GM18870 (cell line): ENCODE measurements at regions not wholly inside any gene's neighbourhood (a gene's known extent, or its start where the extent isn't known, plus 50 kb on each side); places are given as distances from the start of the nearest gene placed in this dataset.

Experiments
- ATAC-seq: cut with Tn5 transposase; IDR thresholded peaks from one replicate; pipeline ENCODE4 v1.9.1; 2021; ENCODE audit warnings: moderate library complexity; ENCODE audit not compliant: unreplicated experiment

GRCh38 chr14:65928995-65929394, 516.5 kb downstream of the FUT8 start:
- ATAC-seq, result no peak

- no peak for ATAC-seq
Observed at GRCh38 chr14:65933400-65934069, 521.0 kb downstream of the FUT8 start.

DNA sequence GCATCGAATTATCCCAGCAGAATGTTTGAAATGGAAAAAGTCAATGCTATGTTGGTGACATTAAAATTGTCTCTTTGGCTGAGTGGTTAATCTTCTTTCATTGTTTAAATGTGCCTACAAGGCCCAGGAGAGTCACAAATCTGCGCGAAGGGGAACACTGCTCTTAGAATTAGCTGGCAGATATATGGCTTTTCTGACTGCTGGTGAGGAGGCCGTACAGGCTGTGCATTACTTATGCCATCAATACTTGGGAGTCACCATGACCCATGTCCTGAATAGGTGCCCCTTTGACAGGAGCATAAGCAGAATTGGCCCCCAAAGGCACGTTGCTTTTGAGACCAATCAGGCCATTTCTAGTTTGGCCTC, 521.5 kb downstream of the FUT8 start:
- ATAC-seq, result no peak

DNA sequence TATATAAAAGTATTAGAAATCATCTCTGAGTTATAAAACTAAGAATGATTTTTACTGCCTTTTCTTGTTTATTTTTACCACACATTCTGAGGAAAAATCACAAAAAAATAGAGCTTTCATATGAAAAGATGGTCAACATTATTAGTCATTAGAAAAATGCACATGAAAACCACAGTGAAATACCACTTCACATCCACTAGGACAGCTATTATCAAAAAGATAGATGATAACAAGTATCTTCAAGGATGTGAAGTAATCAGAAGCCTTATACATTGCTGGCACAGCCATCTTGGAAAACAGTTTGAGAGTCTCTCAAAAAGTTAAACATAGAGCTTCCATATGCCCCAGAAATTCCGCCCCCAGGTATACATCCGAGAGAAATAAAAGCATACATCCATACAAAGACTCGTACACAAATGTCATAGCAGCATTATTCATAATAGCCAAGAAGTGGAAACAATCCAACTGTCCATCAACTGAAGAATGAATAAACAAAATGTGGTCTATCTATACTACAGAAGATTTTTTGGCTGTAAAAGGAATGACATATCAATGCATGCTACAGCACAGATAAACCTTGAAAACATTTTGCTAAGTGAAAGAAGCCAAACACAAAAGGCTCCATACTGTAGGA, 523.9 kb downstream of the FUT8 start:
- ATAC-seq, result no peak

DNA sequence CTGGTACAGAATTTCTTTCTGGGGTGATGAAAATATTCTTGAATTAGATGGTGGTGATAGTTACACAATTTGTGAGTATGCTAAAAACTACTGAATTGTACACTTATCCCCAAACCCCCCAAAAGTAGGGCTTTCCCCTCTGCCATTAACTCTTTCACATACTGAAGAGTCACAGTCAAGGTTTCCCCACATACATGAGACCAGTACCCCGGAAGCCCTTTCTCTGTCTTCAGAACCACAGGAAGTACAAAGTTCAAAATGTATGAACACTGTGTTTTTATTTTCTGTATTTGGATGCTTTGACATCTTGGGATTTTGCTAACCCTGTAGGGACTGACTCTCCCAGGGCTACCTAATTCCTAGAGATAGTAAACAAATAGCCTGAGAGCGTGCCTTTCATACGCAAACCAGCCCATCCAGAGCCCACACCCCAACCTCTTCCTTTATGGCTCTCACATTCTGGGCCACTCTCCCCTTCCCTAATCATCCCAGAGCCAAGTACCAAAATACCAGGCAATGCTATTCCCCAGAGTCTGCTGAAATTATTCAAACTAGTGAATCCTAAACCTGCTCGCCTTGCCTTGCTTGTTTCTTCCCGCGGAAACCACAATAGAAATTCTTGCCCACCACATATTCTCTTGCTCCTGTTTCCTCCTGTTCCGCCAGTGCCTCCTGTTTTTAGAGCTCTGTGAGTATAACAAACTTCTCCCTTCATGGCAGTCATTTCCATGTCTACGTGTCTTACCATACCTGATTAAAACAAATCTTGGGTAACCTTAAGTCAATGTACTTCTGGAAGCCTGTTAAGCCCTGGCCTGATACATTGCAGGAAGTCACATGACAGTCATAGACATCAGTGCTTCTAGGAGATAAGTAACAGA, 524.8 kb downstream of the FUT8 start:
- ATAC-seq, result no peak

- ATAC-seq, result no peak
Observed at GRCh38 chr14:65937960-65938316, 525.4 kb downstream of the FUT8 start.

DNA sequence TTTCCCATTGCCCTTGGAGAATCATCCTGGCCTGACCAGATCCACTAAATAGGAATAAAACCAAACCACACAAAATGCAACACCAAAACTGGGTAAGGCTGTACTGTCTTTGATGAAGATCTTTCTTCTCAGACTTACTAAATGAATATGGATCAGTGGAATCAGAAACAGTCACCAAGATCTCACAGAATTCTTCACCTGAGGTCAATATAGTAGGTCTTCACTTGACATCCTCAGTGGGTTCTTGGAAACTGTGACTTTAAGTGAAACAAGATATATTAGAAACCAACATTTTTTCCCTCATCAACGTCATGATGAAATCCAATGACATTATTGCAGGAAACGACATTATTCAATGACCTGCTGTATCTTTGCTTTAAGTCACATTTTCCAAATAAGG, 526.2 kb downstream of the FUT8 start:
- no peak for ATAC-seq

DNA sequence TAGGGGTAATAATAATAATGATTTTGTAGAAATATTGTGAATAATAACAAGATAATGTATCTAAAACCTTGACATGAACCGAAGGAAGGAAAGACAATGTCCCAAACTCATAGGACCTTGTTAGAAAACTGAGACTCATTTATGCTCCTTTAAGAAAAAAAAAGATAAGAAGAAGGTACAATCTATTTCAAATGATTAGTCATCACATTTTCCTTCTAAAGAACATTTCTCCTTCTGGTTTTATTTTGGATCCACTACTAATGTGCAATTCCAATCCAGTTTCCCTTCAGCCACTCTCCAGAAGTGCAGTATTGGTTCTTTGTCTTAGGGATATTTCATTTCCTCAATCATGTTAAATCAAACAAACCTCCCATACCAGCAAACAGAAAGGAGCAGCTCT, 526.7 kb downstream of the FUT8 start:
- ATAC-seq, result no peak

DNA sequence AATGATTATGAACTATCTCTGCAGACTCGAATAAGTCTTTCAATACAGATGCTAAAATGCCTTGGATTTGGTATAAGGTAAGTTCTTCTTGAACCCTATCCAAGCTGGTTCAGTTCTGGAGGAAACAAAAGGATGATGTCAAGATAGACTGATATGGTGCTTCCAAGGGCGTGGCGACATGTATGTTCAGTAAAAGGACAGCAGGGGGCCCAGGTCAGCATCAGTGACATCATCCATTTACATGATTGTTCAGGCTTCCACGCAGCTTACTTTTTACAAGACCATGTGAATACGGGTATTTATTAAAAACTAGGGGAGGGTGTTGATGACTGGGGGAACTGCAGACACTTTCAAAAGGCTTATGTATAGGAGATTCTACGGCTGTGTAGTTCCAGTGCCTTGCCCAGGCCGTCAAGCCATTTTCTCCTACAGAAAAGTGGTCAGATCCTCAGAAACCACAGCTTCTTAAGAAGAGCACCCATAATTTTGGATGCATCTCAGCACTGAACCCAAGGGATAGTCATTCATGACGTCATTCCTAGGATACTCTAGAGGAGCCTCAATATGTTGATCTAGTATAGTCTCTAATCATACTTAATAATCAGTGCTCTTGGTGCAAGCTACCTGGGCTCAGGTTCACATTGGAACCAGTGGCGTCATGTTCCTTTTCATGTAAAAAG, 527.7 kb downstream of the FUT8 start:
- no peak for ATAC-seq

DNA sequence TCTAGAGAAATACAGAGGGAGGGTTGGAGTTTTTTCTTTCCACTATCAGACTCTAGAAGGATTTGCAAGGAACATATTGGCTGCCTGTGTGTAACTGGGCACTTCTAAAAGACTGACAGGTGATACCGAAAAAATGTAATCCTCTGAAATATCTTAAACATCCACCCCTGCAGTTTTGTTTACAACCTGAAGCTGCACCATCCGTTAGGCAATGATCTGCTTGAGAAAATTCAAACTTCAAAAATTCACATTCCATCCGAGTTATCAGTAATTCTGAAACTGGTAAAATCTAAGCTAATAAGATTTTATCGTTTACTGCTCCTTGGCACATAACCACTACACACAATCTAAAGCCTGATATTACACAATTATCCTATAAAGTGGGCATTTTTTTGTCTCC, 528.6 kb downstream of the FUT8 start:
- ATAC-seq, result no peak

GRCh38 chr14:65943150-65943549, 530.6 kb downstream of the FUT8 start:
- ATAC-seq, result no peak

DNA sequence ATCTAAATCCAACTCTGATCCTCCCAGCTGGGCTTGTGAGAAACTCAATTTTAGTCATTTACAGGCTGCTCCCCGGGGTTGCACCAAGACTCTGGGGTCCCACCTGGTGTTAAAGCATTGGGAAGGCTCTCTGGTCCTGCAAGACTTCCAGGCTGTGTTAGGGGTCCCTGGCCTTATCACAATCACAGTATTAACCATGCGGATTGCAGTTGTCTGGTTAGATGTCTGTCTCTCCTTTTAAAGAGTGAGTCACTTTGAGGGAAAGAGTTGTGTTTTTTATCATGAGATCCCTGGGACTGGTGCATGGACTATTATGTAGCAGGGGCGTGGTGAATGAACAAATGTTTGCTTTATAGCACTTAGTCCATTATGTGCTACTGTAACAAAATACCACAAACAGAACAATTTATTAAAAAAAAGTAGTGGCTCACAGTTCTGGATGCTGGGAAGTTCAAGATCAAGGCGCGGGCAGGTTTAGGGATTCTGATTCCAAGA, 531.4 kb downstream of the FUT8 start:
- ATAC-seq, result no peak

DNA sequence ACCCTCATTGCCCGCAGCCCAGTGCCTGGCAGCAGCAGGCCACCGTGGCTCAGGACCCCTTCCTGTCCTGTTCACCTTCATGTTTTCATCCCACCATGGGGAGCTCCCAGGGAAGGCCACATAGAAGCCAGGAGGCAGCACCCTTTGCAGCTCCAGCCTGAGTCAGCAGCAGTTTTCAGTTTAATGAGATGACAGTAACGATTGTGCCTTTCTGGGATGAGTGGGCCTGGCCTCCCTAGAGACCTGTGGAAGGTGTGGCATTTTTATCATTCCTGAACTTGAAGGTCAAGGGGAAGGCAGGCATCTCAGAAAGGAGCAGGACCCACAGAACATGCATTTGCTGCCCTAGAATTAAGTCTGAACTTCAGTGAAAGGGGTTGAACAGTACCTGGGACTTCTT, 532.8 kb downstream of the FUT8 start:
- ATAC-seq, result no peak

- no peak for ATAC-seq
Observed at GRCh38 chr14:65946494-65946893, 534.0 kb downstream of the FUT8 start.

- no peak for ATAC-seq
Observed at GRCh38 chr14:65948302-65948701, 535.8 kb downstream of the FUT8 start.

DNA sequence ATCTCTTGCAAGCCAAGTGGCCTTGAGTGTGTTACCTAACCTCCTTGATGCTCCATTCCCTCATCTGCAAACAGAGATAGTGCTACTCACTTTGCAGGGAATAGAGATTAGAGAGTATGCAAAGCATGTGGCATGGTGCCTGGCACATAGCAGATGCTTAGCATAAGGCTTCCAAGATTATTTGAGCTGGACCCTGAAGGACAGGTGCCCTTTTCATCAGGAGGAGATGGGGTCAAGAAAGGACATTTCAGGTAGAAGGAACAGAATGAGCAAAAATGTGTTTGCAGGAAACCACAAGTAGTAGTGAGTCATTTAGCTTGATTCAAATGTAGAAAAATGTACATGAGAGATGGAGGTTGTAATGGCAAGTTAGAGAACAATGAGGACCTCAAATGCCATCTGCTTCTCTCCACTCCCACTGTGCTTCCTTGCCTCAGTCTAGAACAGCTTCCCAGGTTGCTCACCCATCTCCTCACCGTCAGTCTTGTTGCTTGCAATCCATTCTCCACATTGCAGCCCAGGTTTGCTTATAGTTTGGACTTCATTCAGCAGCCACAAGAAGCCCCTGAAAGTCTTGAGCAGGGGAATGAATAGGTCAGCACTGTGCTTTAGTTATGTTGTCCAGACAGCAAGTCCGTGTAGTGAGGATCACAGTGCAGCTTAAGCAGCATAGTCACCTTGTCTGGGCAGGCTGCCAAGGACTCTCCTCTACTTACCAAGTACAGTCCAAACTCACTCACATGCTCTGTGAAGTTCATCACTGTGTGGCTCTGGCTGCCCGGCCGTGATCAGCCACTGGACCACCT, 536.3 kb upstream of the CCDC196 start:
- ATAC-seq, result peak; percentile 74

- no peak for ATAC-seq
Observed at GRCh38 chr14:65954942-65955341, 531.2 kb upstream of the CCDC196 start.

DNA sequence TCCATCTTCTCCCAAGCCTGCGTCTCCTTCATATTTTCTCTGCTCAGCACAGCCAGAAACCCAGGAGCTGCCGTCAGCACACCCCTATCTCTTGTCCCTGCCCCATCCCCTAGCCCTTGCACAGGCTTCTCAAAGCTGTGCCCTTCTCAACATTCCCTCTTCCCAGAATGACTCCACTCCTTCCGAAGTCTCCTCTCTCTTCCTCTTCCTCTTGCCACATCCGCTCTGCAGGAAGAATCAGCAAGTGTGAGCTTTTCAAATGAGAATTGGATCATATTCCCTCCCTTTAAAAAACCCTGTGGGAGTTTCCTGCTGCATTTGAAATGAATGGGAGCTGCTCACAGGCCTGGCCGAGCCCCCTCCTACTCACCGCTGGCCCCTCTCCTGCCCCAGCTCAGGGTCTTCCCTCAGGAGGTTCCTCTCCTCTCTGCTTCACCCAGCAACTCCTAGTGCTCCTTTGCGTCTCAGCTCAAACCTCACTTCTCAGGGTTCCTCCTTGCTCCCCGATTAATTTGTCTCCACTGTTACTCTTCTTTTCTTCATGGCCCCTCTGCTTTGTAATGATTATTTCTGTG, 528.5 kb upstream of the CCDC196 start:
- ATAC-seq, result no peak

GRCh38 chr14:65958664-65959562, 527.3 kb upstream of the CCDC196 start:
- ATAC-seq, result peak; percentile 40
